ENCODE measurements at regions not wholly inside any gene's neighbourhood (a gene's known extent, or its start where the extent isn't known, plus 50 kb on each side); places are given as distances from the start of the nearest gene placed in this dataset.

- no peak for TF ChIP-seq CTCF (tag by site-specific recombination; IDR thresholded peaks at IDR 0.05)
- TF ChIP-seq ZNF513 (tag by site-specific recombination; IDR thresholded peaks at IDR 0.05): no peak
- TF ChIP-seq ZNF138 (tag by site-specific recombination; IDR thresholded peaks at IDR 0.05; ENCODE audit: borderline replicate concordance): no peak
- no peak for TF ChIP-seq ZNF677 (tag by site-specific recombination; IDR thresholded peaks at IDR 0.05)
These were observed 50.8 kb upstream of the SMIM36 start for GRCh38 chr17:55561973-55562495.

Data from HEK293 (cell line).